CD4-positive, alpha-beta memory T cell (primary cell): ENCODE measurements at regions not wholly inside any gene's neighbourhood (a gene's known extent, or its start where the extent isn't known, plus 50 kb on each side); places are given as distances from the start of the nearest gene placed in this dataset.
"Not testable (repeated sequence)": the region's sequence is repeated elsewhere in the genome, so short reads cannot be mapped to it uniquely, and the experiment has no call there.

Source experiments
- CTCF ChIA-PET: fragments of 350-600 bp; sonication (Branson Sonifier 250); formaldehyde crosslinking; loops from one replicate; lab custom pipeline; 2021; ENCODE audit warnings: inconsistent platforms; ENCODE audit not compliant: partially characterized antibody; lab: Charles Lee
- POLR2A ChIA-PET: fragments of 350-600 bp; sonication (Branson Sonifier 250); formaldehyde crosslinking; loops from one replicate; lab custom pipeline; 2021; ENCODE audit not compliant: partially characterized antibody; lab: Charles Lee
- DNase-seq, 5 donors: peaks; one replicate each; pipeline versions ENCODE4 v3.0.0 to v3.0.0-alpha.2; 2020 to 2022; ENCODE audit warnings: mixed read lengths in 1 of 5
- H3K27ac ChIP-seq: one replicate; pipeline ENCODE4 v1.7.0; 2013; ENCODE audit warnings: low read depth, low read length
- H3K27me3 ChIP-seq: 2 replicates; pipeline ENCODE4 v1.7.0; 2013; ENCODE audit warnings: mild to moderate bottlenecking, low read length, moderate library complexity; ENCODE audit not compliant: insufficient read depth
- H3K36me3 ChIP-seq: 2 replicates; pipeline ENCODE4 v1.7.0; 2013; ENCODE audit warnings: mild to moderate bottlenecking, low read length, moderate library complexity; ENCODE audit not compliant: insufficient read depth
- H3K4me1 ChIP-seq: 2 replicates; pipeline ENCODE4 v1.7.0; 2013; ENCODE audit warnings: mild to moderate bottlenecking, low read length, moderate library complexity; ENCODE audit not compliant: insufficient read depth
- H3K4me3 ChIP-seq, 2 donors: one replicate each; pipeline ENCODE4 v1.7.0; 2013; ENCODE audit warnings: low read length in 2 of 2, mild to moderate bottlenecking in 1 of 2
- H3K9me3 ChIP-seq, 2 donors: one replicate each; pipeline ENCODE4 v1.7.0; 2013; ENCODE audit warnings: low read length in 2 of 2, control low read depth in 1 of 2; ENCODE audit not compliant: control insufficient read depth in 1 of 2
- H3K27ac Mint-ChIP-seq, 7 donors: one replicate each; pipeline ENCODE4 v1.8.0; 2020 to 2021; ENCODE audit warnings: mixed read lengths in 7 of 7, mild to moderate bottlenecking in 6 of 7, inconsistent platforms in 3 of 7, moderate library complexity in 3 of 7
- H3K27me3 Mint-ChIP-seq, 2 donors: one replicate each; pipeline ENCODE4 v1.8.0; 2020 to 2021; ENCODE audit warnings: mixed read lengths in 2 of 2
- H3K36me3 Mint-ChIP-seq, 2 donors: one replicate each; pipeline ENCODE4 v1.8.0; 2020 to 2021; ENCODE audit warnings: mixed read lengths in 2 of 2, inconsistent platforms in 1 of 2, mild to moderate bottlenecking in 1 of 2
- H3K4me1 Mint-ChIP-seq, 4 donors: one replicate each; pipeline ENCODE4 v1.8.0; 2020 to 2021; ENCODE audit warnings: mixed read lengths in 4 of 4, mild to moderate bottlenecking in 1 of 4
- H3K4me3 Mint-ChIP-seq, 8 donors: one replicate each; pipeline ENCODE4 v1.8.0; 2020 to 2021; ENCODE audit warnings: mixed read lengths in 8 of 8, mild to moderate bottlenecking in 7 of 8, moderate library complexity in 6 of 8, inconsistent platforms in 3 of 8
- H3K9me3 Mint-ChIP-seq, 8 donors: one replicate each; pipeline ENCODE4 v1.8.0; 2020 to 2021; ENCODE audit warnings: mixed read lengths in 8 of 8, mild to moderate bottlenecking in 5 of 8, inconsistent platforms in 3 of 8, moderate library complexity in 1 of 8
- intact Hi-C: fragments of 100-400 bp; cut with micrococcal nuclease; formaldehyde crosslinking; loops from one replicate; pipeline ENCODE4 v1.15.1; 2023

DNA sequence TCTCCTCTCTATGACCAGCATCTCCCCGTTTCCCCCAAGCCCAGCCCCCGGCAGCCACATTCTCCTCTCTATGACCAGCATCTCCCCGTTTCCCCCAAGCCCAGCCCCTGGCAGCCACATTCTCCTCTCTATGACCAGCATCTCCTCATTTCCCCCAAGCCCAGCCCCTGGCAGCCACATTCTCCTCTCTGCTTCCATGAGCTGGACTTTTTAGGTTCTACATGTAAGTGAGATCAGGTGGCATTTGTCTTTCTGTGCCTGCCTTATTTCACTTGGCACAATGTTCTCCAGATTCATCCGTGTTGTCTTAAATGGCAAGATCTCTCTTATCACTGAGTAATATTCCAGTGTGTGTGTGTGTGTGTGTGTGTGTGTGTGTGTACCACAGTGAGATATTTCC lies 428.1 kb upstream of the B3GAT1 start:
- H3K9me3 ChIP-seq, POLR2A ChIA-PET, intact Hi-C loops, H3K4me1 Mint-ChIP-seq, H3K36me3 Mint-ChIP-seq, H3K9me3 Mint-ChIP-seq, H3K4me3 ChIP-seq, H3K4me1 ChIP-seq, DNase-seq, H3K27me3 ChIP-seq, H3K27ac Mint-ChIP-seq, CTCF ChIA-PET, H3K4me3 Mint-ChIP-seq, H3K27ac ChIP-seq, H3K36me3 ChIP-seq: not testable (repeated sequence)
- H3K27me3 Mint-ChIP-seq = peaks cover 6 to 23% of the 10 kb centered on the region in 2 donors

DNA sequence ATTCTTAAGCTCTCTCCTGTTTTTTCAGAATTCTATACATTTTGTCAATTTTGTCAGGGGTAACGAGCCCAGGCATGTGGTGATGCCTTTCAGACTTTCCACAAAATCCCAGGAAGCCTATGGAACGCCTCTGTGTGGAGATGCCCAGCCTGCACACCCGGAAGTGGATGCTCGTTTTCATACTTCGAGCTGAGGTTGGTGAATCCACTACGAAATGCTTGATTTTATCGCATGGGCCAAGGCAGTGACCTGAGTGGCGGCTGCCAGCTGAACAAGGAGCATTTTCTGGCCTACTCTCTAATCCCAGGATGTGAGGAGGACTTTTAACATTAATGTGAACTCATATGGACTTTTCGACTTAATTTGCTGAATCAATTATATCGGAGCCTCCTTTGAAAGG lies 426.7 kb upstream of the B3GAT1 start:
- intact Hi-C loops = no loop called here
- H3K9me3 Mint-ChIP-seq = peaks cover 0 to 2% (median 0%) of the 10 kb centered on the region in 8 donors
- H3K4me3 Mint-ChIP-seq = no peak overlapping the region
- H3K4me3 ChIP-seq = no peak overlapping the region
- POLR2A ChIA-PET = no interaction called here
- no peaks in the 10 kb centered on the region for H3K36me3 Mint-ChIP-seq
- no peak for DNase-seq
- no peak overlapping the region for H3K27ac ChIP-seq
- H3K27me3 ChIP-seq = no peaks in the 10 kb centered on the region
- H3K9me3 ChIP-seq = no peaks in the 10 kb centered on the region
- H3K36me3 ChIP-seq = no peaks in the 10 kb centered on the region
- CTCF ChIA-PET = no interaction called here
- H3K27me3 Mint-ChIP-seq = peaks cover 6 to 25% of the 10 kb centered on the region in 2 donors
- no peaks in the 10 kb centered on the region for H3K4me1 ChIP-seq
- H3K27ac Mint-ChIP-seq = no peak overlapping the region
- no peaks in the 10 kb centered on the region for H3K4me1 Mint-ChIP-seq

DNA sequence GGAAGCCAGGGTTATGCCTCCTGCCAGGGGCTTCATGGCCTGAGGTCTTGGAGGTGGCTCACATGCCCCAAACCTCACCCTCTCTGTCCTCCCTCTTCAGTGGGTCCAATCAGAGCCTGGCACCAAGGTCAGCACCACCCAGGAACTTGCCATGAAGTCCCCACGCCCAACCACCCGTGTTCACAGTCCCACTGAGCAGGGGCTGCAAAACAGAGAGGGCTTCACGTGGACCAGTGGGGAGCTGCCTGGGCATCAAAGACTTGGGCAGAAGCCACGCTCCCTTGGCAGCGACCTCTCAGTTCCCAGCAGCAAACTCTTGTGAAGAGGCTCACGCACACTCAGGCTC lies 425.8 kb upstream of the B3GAT1 start:
- Histone ChIP-seq H3K9me3 (no peaks in the 10 kb centered on the region), H3K27me3 (no peaks in the 10 kb centered on the region), H3K4me1 (no peaks in the 10 kb centered on the region), H3K27ac (no peak overlapping the region), H3K36me3 (no peaks in the 10 kb centered on the region), H3K4me3 (no peak overlapping the region)
- DNase-seq = no peak
- Mint-ChIP-seq H3K27ac (no peak overlapping the region), H3K4me1 (no peaks in the 10 kb centered on the region), H3K27me3 (peaks cover 6 to 25% of the 10 kb centered on the region in 2 donors), H3K9me3 (peaks cover 0 to 5% (median 0%) of the 10 kb centered on the region in 8 donors), H3K4me3 (no peak overlapping the region), H3K36me3 (no peaks in the 10 kb centered on the region)
- CTCF ChIA-PET = no interaction called here
- POLR2A ChIA-PET = no interaction called here
- intact Hi-C loops = no loop called here

DNA sequence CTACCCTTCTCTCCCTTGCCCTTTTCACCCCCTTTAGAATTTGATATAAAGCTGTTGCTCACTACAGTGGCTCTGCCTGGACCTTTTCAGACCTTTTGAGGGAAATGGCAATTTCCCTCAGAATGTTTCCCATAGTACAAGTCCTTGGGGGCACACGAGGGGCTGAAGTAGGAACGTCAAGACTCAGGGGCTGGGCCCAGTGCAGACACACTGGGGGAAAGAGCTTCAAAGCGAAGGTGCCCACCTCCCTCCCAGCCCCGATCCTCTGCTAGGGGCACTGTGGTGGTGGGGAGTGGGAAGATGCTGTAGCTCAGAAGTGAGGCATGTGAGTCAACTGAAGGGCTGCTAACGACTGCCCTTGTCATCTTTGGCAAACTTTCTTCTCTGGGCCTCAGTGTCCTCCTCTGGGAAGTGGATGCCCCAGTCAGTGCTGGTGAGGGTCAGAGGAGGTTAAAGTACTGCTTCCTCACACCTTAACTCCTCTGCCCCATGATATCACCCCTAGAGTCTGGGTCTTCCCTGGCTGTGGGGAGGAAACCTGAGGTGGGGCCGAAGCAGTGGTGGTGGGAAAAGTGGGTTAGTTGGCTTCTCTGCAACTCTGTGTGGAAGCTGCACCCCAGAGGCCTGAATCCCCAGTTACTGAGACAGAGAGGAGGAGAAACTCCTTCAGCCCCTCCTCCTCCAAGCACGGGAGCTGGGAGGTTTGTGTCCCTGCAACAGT lies 425.3 kb upstream of the B3GAT1 start:
- Mint-ChIP-seq H3K36me3 (no peaks in the 10 kb centered on the region), H3K4me1 (no peaks in the 10 kb centered on the region), H3K27ac (peak overlapping the region in 1 of 7 donors; percentile 3), H3K4me3 (no peak overlapping the region), H3K9me3 (peaks cover 0 to 9% (median 0%) of the 10 kb centered on the region in 8 donors), H3K27me3 (peaks cover 6 to 20% of the 10 kb centered on the region in 2 donors)
- intact Hi-C loops = no loop called here
- Histone ChIP-seq H3K27ac (no peak overlapping the region), H3K27me3 (no peaks in the 10 kb centered on the region), H3K36me3 (no peaks in the 10 kb centered on the region), H3K9me3 (no peaks in the 10 kb centered on the region), H3K4me3 (no peak overlapping the region), H3K4me1 (no peaks in the 10 kb centered on the region)
- DNase-seq = no peak
- ChIA-PET POLR2A (no interaction called here), CTCF (no interaction called here)

DNA sequence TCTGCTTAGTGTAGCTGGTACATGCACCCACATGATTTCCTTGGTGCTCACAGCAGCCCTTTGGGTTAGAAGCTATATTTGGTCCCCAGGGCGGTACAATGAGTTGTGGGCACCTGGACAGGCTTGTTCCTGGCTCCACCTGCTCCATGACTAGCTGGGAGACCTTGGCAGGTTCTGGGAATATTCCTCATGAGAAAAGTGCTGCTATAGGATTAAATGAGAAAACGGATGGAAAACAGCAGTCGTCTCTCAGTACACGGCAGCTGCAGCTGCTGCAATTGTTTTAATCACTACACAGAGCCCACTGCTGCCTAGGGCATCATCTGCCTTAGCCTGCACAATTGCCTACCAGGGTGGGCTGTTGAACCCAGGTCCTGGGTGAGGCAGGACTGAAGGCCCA lies 424.5 kb upstream of the B3GAT1 start:
- intact Hi-C loops = no loop called here
- Mint-ChIP-seq H3K27me3 (peaks cover 6 to 16% of the 10 kb centered on the region in 2 donors), H3K4me3 (no peak overlapping the region), H3K36me3 (no peaks in the 10 kb centered on the region), H3K27ac (no peak overlapping the region), H3K9me3 (peaks cover 0 to 9% (median under 1%) of the 10 kb centered on the region in 8 donors), H3K4me1 (no peaks in the 10 kb centered on the region)
- no peaks in the 10 kb centered on the region for H3K4me1 ChIP-seq
- no peaks in the 10 kb centered on the region for H3K9me3 ChIP-seq
- H3K36me3 ChIP-seq = no peaks in the 10 kb centered on the region
- no peak overlapping the region for H3K27ac ChIP-seq
- H3K27me3 ChIP-seq = no peaks in the 10 kb centered on the region
- ChIA-PET CTCF (no interaction called here), POLR2A (no interaction called here)
- H3K4me3 ChIP-seq = no peak overlapping the region
- DNase-seq = no peak

DNA sequence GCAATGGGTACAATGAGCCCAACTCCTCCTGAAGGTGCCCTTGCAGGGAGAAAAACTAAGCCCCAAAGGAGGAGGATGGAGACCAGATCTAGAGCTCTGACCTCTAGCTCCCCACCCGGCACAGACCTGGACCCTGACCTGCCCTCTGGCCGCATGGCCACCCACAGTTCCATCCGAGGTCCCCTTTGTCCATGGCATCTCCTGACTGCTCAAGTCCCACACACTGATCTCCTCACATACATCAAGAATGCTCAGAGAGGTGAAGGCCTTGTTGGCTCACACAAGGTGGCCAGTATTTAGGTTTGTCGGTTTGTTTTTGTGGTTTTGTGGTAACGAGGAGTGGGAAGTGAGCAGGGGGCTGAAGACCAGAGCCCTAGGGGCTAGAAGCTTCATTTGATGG lies 423.5 kb upstream of the B3GAT1 start:
- no peak overlapping the region for H3K27ac Mint-ChIP-seq
- no peaks in the 10 kb centered on the region for H3K4me1 ChIP-seq
- H3K36me3 ChIP-seq = no peaks in the 10 kb centered on the region
- no peaks in the 10 kb centered on the region for H3K9me3 ChIP-seq
- no peak overlapping the region for H3K4me3 ChIP-seq
- no peak for DNase-seq
- intact Hi-C loops = no loop called here
- H3K36me3 Mint-ChIP-seq = no peaks in the 10 kb centered on the region
- H3K27me3 ChIP-seq = no peaks in the 10 kb centered on the region
- peaks cover 0 to 15% (median under 1%) of the 10 kb centered on the region in 8 donors for H3K9me3 Mint-ChIP-seq
- ChIA-PET CTCF (no interaction called here), POLR2A (no interaction called here)
- H3K27ac ChIP-seq = no peak overlapping the region
- H3K27me3 Mint-ChIP-seq = peaks cover 9% of the 10 kb centered on the region in 2 donors
- H3K4me3 Mint-ChIP-seq = no peak overlapping the region
- H3K4me1 Mint-ChIP-seq = no peaks in the 10 kb centered on the region

DNA sequence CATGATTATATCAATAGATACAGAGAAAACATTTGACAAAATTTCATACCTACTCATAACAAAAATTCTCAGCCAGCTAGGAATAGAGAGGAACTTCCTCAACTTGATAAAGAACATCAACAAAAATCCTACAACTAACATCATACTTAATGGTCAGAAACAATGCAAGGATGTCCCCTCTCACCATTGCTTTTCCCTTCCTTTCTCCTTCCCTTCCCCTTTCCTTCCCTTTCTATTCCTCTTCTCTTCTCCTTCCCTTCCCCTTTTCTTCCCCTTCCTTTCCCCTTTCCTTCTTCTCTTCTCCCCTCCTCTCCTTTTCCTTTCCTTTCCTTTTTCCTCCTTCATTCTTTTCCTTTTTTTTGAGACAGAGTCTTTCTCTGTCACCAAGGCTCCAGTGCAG lies 418.3 kb upstream of the B3GAT1 start:
- Histone ChIP-seq H3K27me3 (no peaks in the 10 kb centered on the region), H3K9me3 (no peaks in the 10 kb centered on the region), H3K36me3 (no peaks in the 10 kb centered on the region), H3K4me3 (no peak overlapping the region), H3K4me1 (no peaks in the 10 kb centered on the region), H3K27ac (no peak overlapping the region)
- peaks cover 0 to 21% (median 3%) of the 10 kb centered on the region in 8 donors for H3K9me3 Mint-ChIP-seq
- peaks cover 6 to 11% of the 10 kb centered on the region in 2 donors for H3K27me3 Mint-ChIP-seq
- peak overlapping the region in 1 of 7 donors; percentile 86 for H3K27ac Mint-ChIP-seq
- no peaks in the 10 kb centered on the region for H3K36me3 Mint-ChIP-seq
- no peaks in the 10 kb centered on the region for H3K4me1 Mint-ChIP-seq
- POLR2A ChIA-PET = no interaction called here
- intact Hi-C loops = no loop called here
- CTCF ChIA-PET = no interaction called here
- no peak overlapping the region for H3K4me3 Mint-ChIP-seq
- no peak for DNase-seq
